K562 (cell line): ENCODE measurements at regions not wholly inside any gene's neighbourhood (a gene's known extent, or its start where the extent isn't known, plus 50 kb on each side); places are given as distances from the start of the nearest gene placed in this dataset.

Experiments used
- ATAC-seq: fragments of 200-7000 bp; cut with Tn5 transposase; 3 replicates; pipeline ENCODE4 v1.9.1; 2020; ENCODE audit warnings: moderate library complexity
- BruUV-seq: library from RNA; stranded (reverse); fragments of 400-500 nt; replicated peaks from 2 replicates; lab custom pipeline; 2021; lab: Mats Ljungman, UMichigan
- CTCF ChIA-PET: fragments of 300-600 bp; formaldehyde crosslinking; extraction: SDS; loops from one replicate; lab custom pipeline; 2021; ENCODE audit warnings: low intra/inter-chr PET ratio; lab: Yijun Ruan, JAX
- POLR2A ChIA-PET: fragments of 300-600, 350-650 bp; sonication (Branson Sonifier 250); formaldehyde crosslinking; extraction: SDS; loops from one replicate; lab custom pipeline; 2021; ENCODE audit warnings: antibody characterized with exemption, inconsistent platforms; lab: Yijun Ruan, JAX
- DNase-seq, 4 experiments: peaks; one replicate each; pipeline versions ENCODE4 v3.0.0 to v3.0.0-alpha.2; 2011 to 2018; ENCODE audit warnings: low spot score in 3 of 4, mixed read lengths in 3 of 4; ENCODE audit errors: extremely low read depth in 1 of 4
- FAIRE-seq: peaks from 2 replicates; lab custom pipeline; 2011; peaks lifted over from hg19 to GRCh38; lab: Jason Lieb, UNC
- H2AFZ ChIP-seq: 2 replicates; pipeline ENCODE4 v1.6.0; 2011; ENCODE audit warnings: low read depth, low read length, control low read depth, inconsistent platforms
- H3K27ac ChIP-seq: fragments of 200-600 bp; 3 replicates; pipeline ENCODE4 v1.8.0; 2011; ENCODE audit warnings: low read depth, mild to moderate bottlenecking, control low read depth, inconsistent platforms, low read length, moderate library complexity, mixed read lengths; ENCODE audit errors: extremely low read depth
- H3K27me3 ChIP-seq, 2 experiments: fragments of 300-600 bp in 1 of 2; 2 replicates in 1 of 2; 3 replicates in 1 of 2; pipeline versions ENCODE4 v1.6.0 to v1.8.0; 2011; ENCODE audit warnings: inconsistent platforms in 2 of 2, low read length in 2 of 2, mild to moderate bottlenecking in 1 of 2, mixed read lengths in 1 of 2, moderate library complexity in 1 of 2; ENCODE audit not compliant: control insufficient read depth in 2 of 2, insufficient read depth in 2 of 2
- H3K36me3 ChIP-seq: fragments of 300-600 bp; 3 replicates; pipeline ENCODE4 v1.8.0; 2011; ENCODE audit warnings: mild to moderate bottlenecking, low read length, inconsistent platforms; ENCODE audit not compliant: control insufficient read depth, insufficient read depth
- H3K4me1 ChIP-seq, 2 experiments: fragments of 200-600 bp in 1 of 2; replicated peaks in 1 of 2; 2 replicates in 1 of 2; 3 replicates in 1 of 2; pipeline versions ENCODE4 v1.5.1 to v1.8.0; 2011; ENCODE audit warnings: inconsistent platforms in 2 of 2, low read length in 2 of 2, mild to moderate bottlenecking in 1 of 2, mixed read lengths in 1 of 2, moderate library complexity in 1 of 2; ENCODE audit not compliant: control insufficient read depth in 2 of 2, insufficient read depth in 2 of 2
- H3K4me2 ChIP-seq: 2 replicates; pipeline ENCODE4 v1.6.1; 2011; ENCODE audit warnings: low read length, control low read depth, inconsistent platforms, mixed read lengths; ENCODE audit not compliant: insufficient read depth
- H3K4me3 ChIP-seq: fragments of 200-600 bp; sonication (generic), shearing (Covaris generic); 2 replicates; pipeline ENCODE4 v1.5.1; 2016; ENCODE audit warnings: control low read depth, inconsistent platforms
- H3K79me2 ChIP-seq: fragments of 200-600 bp; 3 replicates; pipeline ENCODE4 v1.8.0; 2011; ENCODE audit warnings: low read length, inconsistent platforms; ENCODE audit not compliant: control insufficient read depth, insufficient read depth
- H3K9ac ChIP-seq, 2 experiments: 2 replicates each; pipeline versions ENCODE4 v1.6.0 to v1.6.1; 2011; ENCODE audit warnings: low read depth in 2 of 2, low read length in 2 of 2, control low read depth in 1 of 2, inconsistent platforms in 1 of 2, mild to moderate bottlenecking in 1 of 2, mixed read lengths in 1 of 2; ENCODE audit not compliant: insufficient read depth in 1 of 2
- H3K9me1 ChIP-seq: one replicate; pipeline ENCODE4 v1.6.0; 2011; ENCODE audit warnings: inconsistent platforms, mild to moderate bottlenecking, low read length, moderate library complexity; ENCODE audit not compliant: control insufficient read depth, insufficient read depth
- H3K9me3 ChIP-seq: replicated peaks from 2 replicates; pipeline ENCODE4 v1.5.1; 2011; ENCODE audit warnings: low read depth, low read length, inconsistent platforms; ENCODE audit not compliant: control insufficient read depth, insufficient read depth
- H4K20me1 ChIP-seq: replicated peaks from 2 replicates; pipeline ENCODE4 v1.6.1; 2011; ENCODE audit warnings: low read length, inconsistent platforms, mixed read lengths; ENCODE audit not compliant: control insufficient read depth, insufficient read depth
- AFF4 ChIP-seq: sonication (generic); formaldehyde crosslinking; IDR thresholded peaks from 2 replicates; pipeline ENCODE4 v1.8.0; 2023; ENCODE audit warnings: mild to moderate bottlenecking, missing genetic modification reagents
- ATF4 ChIP-seq: fragments of 450-650 bp; formaldehyde crosslinking; IDR thresholded peaks from 2 replicates; pipeline ENCODE4 v1.4.0; 2022; ENCODE audit warnings: mild to moderate bottlenecking, moderate library complexity
- CREBBP ChIP-seq: IDR thresholded peaks from one replicate; pipeline ENCODE4 v1.6.1; 2012; ENCODE audit warnings: low read depth, mild to moderate bottlenecking, control low read depth, inconsistent platforms, low read length
- HBP1 ChIP-seq: fragments of 450-650 bp; formaldehyde crosslinking; IDR thresholded peaks from 2 replicates; pipeline ENCODE4 v1.4.0; 2022; ENCODE audit warnings: missing genetic modification characterization
- HSF4 ChIP-seq: fragments of 250-450 bp; sonication (Bioruptor Pico); IDR thresholded peaks from 2 replicates; pipeline ENCODE4 v2.1.2; 2022; ENCODE audit warnings: mild to moderate bottlenecking, moderate library complexity, borderline replicate concordance
- MYNN ChIP-seq, 2 experiments: sonication (generic); formaldehyde crosslinking in 1 of 2; IDR thresholded peaks; 2 replicates each; pipeline versions ENCODE4 v1.5.0 to v1.6.1; 2016 to 2020; ENCODE audit warnings: antibody characterized with exemption in 1 of 2, missing genetic modification reagents in 1 of 2
- NR1H2 ChIP-seq: sonication (generic); formaldehyde crosslinking; IDR thresholded peaks from 2 replicates; pipeline ENCODE4 v1.4.0; 2020; ENCODE audit warnings: mild to moderate bottlenecking, missing genetic modification reagents
- PPARD ChIP-seq: fragments of 250-450 bp; sonication (Bioruptor Pico); IDR thresholded peaks from 2 replicates; pipeline ENCODE4 v1.8.0; 2022; ENCODE audit warnings: inconsistent platforms, mild to moderate bottlenecking, moderate library complexity
- SMARCB1 ChIP-seq: IDR thresholded peaks from 2 replicates; pipeline ENCODE4 v1.6.1; 2011; ENCODE audit warnings: improper control_type of control experiment, low read depth; ENCODE audit not compliant: insufficient read length
- SRSF3 ChIP-seq: fragments of 200-400 bp; formaldehyde crosslinking; IDR thresholded peaks from 2 replicates; pipeline ENCODE4 v1.6.1; 2016; ENCODE audit warnings: mild to moderate bottlenecking, low read length, moderate library complexity; ENCODE audit not compliant: insufficient read depth
- WGBS: fragments of 100-300 bp; shearing (Covaris generic); methylation state at CpG from one replicate; pipeline ENCODE4 v1.1.6; 2016; ENCODE audit warnings: low coverage, mixed read lengths; ENCODE audit not compliant: insufficient coverage; ENCODE audit errors: missing lambda C conversion rate; 5-methylcytosine and 5-hydroxymethylcytosine counted together
- in situ Hi-C: fragments of 300-500 bp; cut with MboI; formaldehyde crosslinking; loops from 4 replicates; pipeline ENCODE4 v1.15.0; 2018; ENCODE audit warnings: inconsistent platforms, mixed read lengths
- intact Hi-C: fragments of 100-400 bp; cut with micrococcal nuclease; formaldehyde crosslinking; loops from 2 replicates; pipeline ENCODE4 v1.14.2; 2022
- TF ChIP-seq, protein P1 (sequence below): fragments of 200-800 bp; sonication (Bioruptor generic); IDR thresholded peaks from 2 replicates; pipeline ENCODE4 v1.6.1; 2016; ENCODE audit warnings: missing genetic modification characterization, missing compliant biosample characterization

GRCh38 chr7:119643558-119643957, 629.4 kb upstream of the KCND2 start:
- Histone ChIP-seq H3K9me1 (no peaks in the 10 kb centered on the region), H3K4me1 (no peaks in the 10 kb centered on the region), H4K20me1 (no peaks in the 10 kb centered on the region), H3K36me3 (no peaks in the 10 kb centered on the region; the same call in 2 of the 3 replicates), H3K27ac (no peak overlapping the region), H3K27me3 (no peaks in the 10 kb centered on the region), H3K4me2 (no peak overlapping the region), H3K4me3 (no peak overlapping the region), H2AFZ (no peak overlapping the region), H3K9me3 (no peaks in the 10 kb centered on the region; the same call in 1 of the 2 replicates), H3K79me2 (no peaks in the 10 kb centered on the region), H3K9ac (no peak overlapping the region)
- in situ Hi-C loops (no loop called here), intact Hi-C loops (no loop called here)
- DNase-seq (no peak), ATAC-seq (no peak), FAIRE-seq (no peak)
- CTCF ChIA-PET, result no interaction called here
- BruUV-seq, result no TSS peak
- WGBS, result 48% methylated on average over 6 of the region's 6 CpGs
- POLR2A ChIA-PET, result no interaction called here
- TF ChIP-seq SRSF3, result no peak
- TF ChIP-seq NR1H2 (CRISPR knock-in tag), result no peak
- TF ChIP-seq SMARCB1, result no peak
- TF ChIP-seq AFF4 (CRISPR knock-in tag), result no peak
- TF ChIP-seq CREBBP, result no peak
- TF ChIP-seq PPARD (CRISPR knock-in tag), result no peak
- no peak for TF ChIP-seq ATF4 (CRISPR knock-in tag)
- no peak for TF ChIP-seq HSF4 (CRISPR knock-in tag)
- TF ChIP-seq, protein P1, sequence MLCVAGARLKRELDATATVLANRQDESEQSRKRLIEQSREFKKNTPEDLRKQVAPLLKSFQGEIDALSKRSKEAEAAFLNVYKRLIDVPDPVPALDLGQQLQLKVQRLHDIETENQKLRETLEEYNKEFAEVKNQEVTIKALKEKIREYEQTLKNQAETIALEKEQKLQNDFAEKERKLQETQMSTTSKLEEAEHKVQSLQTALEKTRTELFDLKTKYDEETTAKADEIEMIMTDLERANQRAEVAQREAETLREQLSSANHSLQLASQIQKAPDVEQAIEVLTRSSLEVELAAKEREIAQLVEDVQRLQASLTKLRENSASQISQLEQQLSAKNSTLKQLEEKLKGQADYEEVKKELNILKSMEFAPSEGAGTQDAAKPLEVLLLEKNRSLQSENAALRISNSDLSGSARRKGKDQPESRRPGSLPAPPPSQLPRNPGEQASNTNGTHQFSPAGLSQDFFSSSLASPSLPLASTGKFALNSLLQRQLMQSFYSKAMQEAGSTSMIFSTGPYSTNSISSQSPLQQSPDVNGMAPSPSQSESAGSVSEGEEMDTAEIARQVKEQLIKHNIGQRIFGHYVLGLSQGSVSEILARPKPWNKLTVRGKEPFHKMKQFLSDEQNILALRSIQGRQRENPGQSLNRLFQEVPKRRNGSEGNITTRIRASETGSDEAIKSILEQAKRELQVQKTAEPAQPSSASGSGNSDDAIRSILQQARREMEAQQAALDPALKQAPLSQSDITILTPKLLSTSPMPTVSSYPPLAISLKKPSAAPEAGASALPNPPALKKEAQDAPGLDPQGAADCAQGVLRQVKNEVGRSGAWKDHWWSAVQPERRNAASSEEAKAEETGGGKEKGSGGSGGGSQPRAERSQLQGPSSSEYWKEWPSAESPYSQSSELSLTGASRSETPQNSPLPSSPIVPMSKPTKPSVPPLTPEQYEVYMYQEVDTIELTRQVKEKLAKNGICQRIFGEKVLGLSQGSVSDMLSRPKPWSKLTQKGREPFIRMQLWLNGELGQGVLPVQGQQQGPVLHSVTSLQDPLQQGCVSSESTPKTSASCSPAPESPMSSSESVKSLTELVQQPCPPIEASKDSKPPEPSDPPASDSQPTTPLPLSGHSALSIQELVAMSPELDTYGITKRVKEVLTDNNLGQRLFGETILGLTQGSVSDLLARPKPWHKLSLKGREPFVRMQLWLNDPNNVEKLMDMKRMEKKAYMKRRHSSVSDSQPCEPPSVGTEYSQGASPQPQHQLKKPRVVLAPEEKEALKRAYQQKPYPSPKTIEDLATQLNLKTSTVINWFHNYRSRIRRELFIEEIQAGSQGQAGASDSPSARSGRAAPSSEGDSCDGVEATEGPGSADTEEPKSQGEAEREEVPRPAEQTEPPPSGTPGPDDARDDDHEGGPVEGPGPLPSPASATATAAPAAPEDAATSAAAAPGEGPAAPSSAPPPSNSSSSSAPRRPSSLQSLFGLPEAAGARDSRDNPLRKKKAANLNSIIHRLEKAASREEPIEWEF (CRISPR knock-in tag), result no peak
- TF ChIP-seq MYNN (IDR thresholded peaks at IDR 0.05), result no peak
- no peak for TF ChIP-seq MYNN (CRISPR knock-in tag; IDR thresholded peaks at IDR 0.05)
- no peak for TF ChIP-seq HBP1
